C1 segment of cervical spinal cord (tissue), 14 donors: ENCODE measurements at regions not wholly inside any gene's neighbourhood (a gene's known extent, or its start where the extent isn't known, plus 50 kb on each side); places are given as distances from the start of the nearest gene placed in this dataset.
"Not testable (repeated sequence)": the region's sequence is repeated elsewhere in the genome, so short reads cannot be mapped to it uniquely, and the experiment has no call there.

Experiments
- DNase-seq, 14 donors: peaks; one replicate each; lab custom pipeline; 2025; lab: John Stamatoyannopoulos, UW

- DNase-seq, result no peak
These were observed 311.4 kb upstream of the FSTL5 start for GRCh38 chr4:162475246-162475645.

GRCh38 chr4:162469977-162470376 is 306.2 kb upstream of the FSTL5 start:
- no peak for DNase-seq

- DNase-seq, result not testable (repeated sequence)
These were observed 301.6 kb upstream of the FSTL5 start for GRCh38 chr4:162465356-162465755.

GRCh38 chr4:162461952-162462351 is 298.2 kb upstream of the FSTL5 start:
- no peak for DNase-seq

GRCh38 chr4:162458051-162458450 is 294.3 kb upstream of the FSTL5 start:
- DNase-seq, result peak in 1 of 14 donors; percentile 44

GRCh38 chr4:162457071-162457865 is 293.5 kb upstream of the FSTL5 start:
- no peak for DNase-seq

- no peak for DNase-seq
These were observed 292.3 kb upstream of the FSTL5 start for GRCh38 chr4:162456106-162456505.

GRCh38 chr4:162450531-162451035 is 286.8 kb upstream of the FSTL5 start:
- DNase-seq, result no peak

- no peak for DNase-seq
These were observed 279.7 kb upstream of the FSTL5 start for GRCh38 chr4:162443510-162443909.

GRCh38 chr4:162442128-162442527 is 278.3 kb upstream of the FSTL5 start:
- DNase-seq, result no peak

GRCh38 chr4:162422312-162422711 is 258.5 kb upstream of the FSTL5 start:
- no peak for DNase-seq

GRCh38 chr4:162410854-162411253 is 247.1 kb upstream of the FSTL5 start:
- DNase-seq, result no peak

- DNase-seq, result no peak
These were observed 245.2 kb upstream of the FSTL5 start for GRCh38 chr4:162409048-162409447.

- DNase-seq, result no peak
These were observed 244.5 kb upstream of the FSTL5 start for GRCh38 chr4:162408309-162408708.

GRCh38 chr4:162406637-162407365 is 243.0 kb upstream of the FSTL5 start:
- DNase-seq, result no peak

GRCh38 chr4:162403932-162404331 is 240.1 kb upstream of the FSTL5 start:
- no peak for DNase-seq

GRCh38 chr4:162403419-162403818 is 239.6 kb upstream of the FSTL5 start:
- DNase-seq, result no peak

GRCh38 chr4:162401021-162401420 is 237.2 kb upstream of the FSTL5 start:
- no peak for DNase-seq

GRCh38 chr4:162392946-162393345 is 229.1 kb upstream of the FSTL5 start:
- no peak for DNase-seq

- DNase-seq, result no peak
These were observed 202.3 kb upstream of the FSTL5 start for GRCh38 chr4:162366146-162366545.

- DNase-seq, result no peak
These were observed 200.9 kb upstream of the FSTL5 start for GRCh38 chr4:162364651-162365050.

- no peak for DNase-seq
These were observed 196.8 kb upstream of the FSTL5 start for GRCh38 chr4:162360369-162361149.
